ENCODE measurements at regions not wholly inside any gene's neighbourhood (a gene's known extent, or its start where the extent isn't known, plus 50 kb on each side); places are given as distances from the start of the nearest gene placed in this dataset.

DNA sequence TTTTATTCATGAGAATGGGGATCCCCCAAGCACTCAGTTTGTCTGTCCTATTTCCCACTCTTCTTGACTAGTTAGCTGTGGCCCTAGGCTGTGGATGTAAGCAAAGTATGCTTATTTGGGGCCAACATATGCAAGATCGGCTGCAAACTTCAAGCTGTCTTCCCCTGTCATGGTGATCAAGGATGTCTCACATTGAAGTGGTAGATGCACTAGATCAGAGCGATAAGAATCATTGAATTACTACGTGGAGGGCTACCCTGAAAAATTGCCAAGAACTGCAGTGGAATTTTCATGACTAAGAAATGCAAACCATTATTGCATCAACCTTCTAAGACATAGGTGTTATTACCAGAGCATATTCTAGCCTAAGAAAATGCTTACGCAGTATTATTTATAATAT, 527.4 kb downstream of the RNF144A start:
- TF ChIP-seq POLR2A (IDR thresholded peaks at IDR 0.05) = no peak
- TF ChIP-seq, protein P1, sequence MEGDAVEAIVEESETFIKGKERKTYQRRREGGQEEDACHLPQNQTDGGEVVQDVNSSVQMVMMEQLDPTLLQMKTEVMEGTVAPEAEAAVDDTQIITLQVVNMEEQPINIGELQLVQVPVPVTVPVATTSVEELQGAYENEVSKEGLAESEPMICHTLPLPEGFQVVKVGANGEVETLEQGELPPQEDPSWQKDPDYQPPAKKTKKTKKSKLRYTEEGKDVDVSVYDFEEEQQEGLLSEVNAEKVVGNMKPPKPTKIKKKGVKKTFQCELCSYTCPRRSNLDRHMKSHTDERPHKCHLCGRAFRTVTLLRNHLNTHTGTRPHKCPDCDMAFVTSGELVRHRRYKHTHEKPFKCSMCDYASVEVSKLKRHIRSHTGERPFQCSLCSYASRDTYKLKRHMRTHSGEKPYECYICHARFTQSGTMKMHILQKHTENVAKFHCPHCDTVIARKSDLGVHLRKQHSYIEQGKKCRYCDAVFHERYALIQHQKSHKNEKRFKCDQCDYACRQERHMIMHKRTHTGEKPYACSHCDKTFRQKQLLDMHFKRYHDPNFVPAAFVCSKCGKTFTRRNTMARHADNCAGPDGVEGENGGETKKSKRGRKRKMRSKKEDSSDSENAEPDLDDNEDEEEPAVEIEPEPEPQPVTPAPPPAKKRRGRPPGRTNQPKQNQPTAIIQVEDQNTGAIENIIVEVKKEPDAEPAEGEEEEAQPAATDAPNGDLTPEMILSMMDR (IDR thresholded peaks at IDR 0.05) = no peak
